ENCODE measurements at regions not wholly inside any gene's neighbourhood (a gene's known extent, or its start where the extent isn't known, plus 50 kb on each side); places are given as distances from the start of the nearest gene placed in this dataset.

DNA sequence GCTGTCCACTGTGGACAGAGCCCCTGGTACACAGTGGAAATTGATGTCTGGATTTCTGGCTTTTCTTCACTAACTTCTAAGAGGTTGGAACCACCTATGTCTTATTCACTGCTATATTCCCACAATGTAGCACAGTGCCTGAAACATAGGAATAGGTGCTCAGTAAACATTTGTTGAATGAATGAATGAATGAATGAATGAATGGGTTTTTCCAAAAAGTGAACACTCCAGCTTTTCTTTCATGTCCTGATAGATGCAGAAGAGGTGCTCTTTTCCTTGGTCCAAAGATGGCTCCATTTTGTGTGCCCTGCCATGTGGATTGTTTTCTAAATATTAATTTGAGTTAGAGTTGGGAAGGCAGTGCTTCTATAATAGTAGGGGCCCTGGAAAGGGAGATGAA lies 124.1 kb downstream of the SP3 start:
- TF ChIP-seq, protein P1, sequence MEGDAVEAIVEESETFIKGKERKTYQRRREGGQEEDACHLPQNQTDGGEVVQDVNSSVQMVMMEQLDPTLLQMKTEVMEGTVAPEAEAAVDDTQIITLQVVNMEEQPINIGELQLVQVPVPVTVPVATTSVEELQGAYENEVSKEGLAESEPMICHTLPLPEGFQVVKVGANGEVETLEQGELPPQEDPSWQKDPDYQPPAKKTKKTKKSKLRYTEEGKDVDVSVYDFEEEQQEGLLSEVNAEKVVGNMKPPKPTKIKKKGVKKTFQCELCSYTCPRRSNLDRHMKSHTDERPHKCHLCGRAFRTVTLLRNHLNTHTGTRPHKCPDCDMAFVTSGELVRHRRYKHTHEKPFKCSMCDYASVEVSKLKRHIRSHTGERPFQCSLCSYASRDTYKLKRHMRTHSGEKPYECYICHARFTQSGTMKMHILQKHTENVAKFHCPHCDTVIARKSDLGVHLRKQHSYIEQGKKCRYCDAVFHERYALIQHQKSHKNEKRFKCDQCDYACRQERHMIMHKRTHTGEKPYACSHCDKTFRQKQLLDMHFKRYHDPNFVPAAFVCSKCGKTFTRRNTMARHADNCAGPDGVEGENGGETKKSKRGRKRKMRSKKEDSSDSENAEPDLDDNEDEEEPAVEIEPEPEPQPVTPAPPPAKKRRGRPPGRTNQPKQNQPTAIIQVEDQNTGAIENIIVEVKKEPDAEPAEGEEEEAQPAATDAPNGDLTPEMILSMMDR (IDR thresholded peaks at IDR 0.05): no peak
- no peak for TF ChIP-seq POLR2AphosphoS5 (IDR thresholded peaks at IDR 0.05)

All from transverse colon (tissue), 4 donors.